Endothelial cell of umbilical vein (primary cell): ENCODE measurements at regions not wholly inside any gene's neighbourhood (a gene's known extent, or its start where the extent isn't known, plus 50 kb on each side); places are given as distances from the start of the nearest gene placed in this dataset.

Experiments used
- BruUV-seq: library from RNA; stranded (reverse); fragments of 400-500 nt; replicated peaks from 2 replicates; lab custom pipeline; 2021; lab: Mats Ljungman, UMichigan
- CTCF ChIA-PET: fragments of 300-600, 350-600 bp; sonication (Branson Sonifier 250); formaldehyde crosslinking; loops from one replicate; lab custom pipeline; 2021; ENCODE audit warnings: antibody characterized with exemption, inconsistent platforms; lab: Charles Lee
- POLR2A ChIA-PET: fragments of 300-600, 350-600 bp; sonication (Branson Sonifier 250); formaldehyde crosslinking; loops from one replicate; lab custom pipeline; 2021; ENCODE audit warnings: antibody characterized with exemption, inconsistent platforms; lab: Charles Lee
- DNase-seq: peaks from one replicate; pipeline ENCODE4 v3.0.0-alpha.2; 2011; ENCODE audit warnings: low read depth, low spot score
- FAIRE-seq: peaks from 2 replicates; lab custom pipeline; 2011; peaks lifted over from hg19 to GRCh38; lab: Jason Lieb, UNC
- H2AFZ ChIP-seq: 2 replicates; pipeline ENCODE4 v1.6.0; 2012; ENCODE audit warnings: low read depth, low read length, control low read depth, inconsistent platforms
- H3K27ac ChIP-seq: 2 replicates; pipeline ENCODE4 v1.5.1; 2011; ENCODE audit warnings: low read depth, mild to moderate bottlenecking, control low read depth, low read length, moderate library complexity; ENCODE audit not compliant: insufficient read depth
- H3K27me3 ChIP-seq, 2 experiments: 2 replicates each; pipeline versions ENCODE4 v1.6.0 to v1.6.1; 2011; ENCODE audit warnings: low read length in 2 of 2, mixed read lengths in 1 of 2; ENCODE audit not compliant: control insufficient read depth in 2 of 2, insufficient read depth in 2 of 2
- H3K36me3 ChIP-seq, 2 experiments: 2 replicates in 1 of 2; 3 replicates in 1 of 2; pipeline ENCODE4 v1.5.1; 2011; ENCODE audit warnings: low read length in 2 of 2, mild to moderate bottlenecking in 1 of 2, moderate library complexity in 1 of 2; ENCODE audit not compliant: control insufficient read depth in 2 of 2, insufficient read depth in 2 of 2; ENCODE audit errors: extremely low read depth in 1 of 2
- H3K4me1 ChIP-seq: 3 replicates; pipeline ENCODE4 v1.5.1; 2011; ENCODE audit warnings: mild to moderate bottlenecking, low read length; ENCODE audit not compliant: control insufficient read depth, insufficient read depth; ENCODE audit errors: extremely low read depth
- H3K4me2 ChIP-seq: 2 replicates; pipeline ENCODE4 v1.6.1; 2011; ENCODE audit warnings: low read length, control low read depth, mixed read lengths; ENCODE audit not compliant: insufficient read depth
- H3K4me3 ChIP-seq, 3 experiments: fragments of 200-600 bp in 1 of 3; sonication (generic), shearing (Covaris generic) in 1 of 3; replicated peaks in 1 of 3; 2 replicates each; pipeline ENCODE4 v1.5.1; 2011 to 2016; ENCODE audit warnings: control low read depth in 3 of 3, low read length in 3 of 3, mild to moderate bottlenecking in 2 of 3, inconsistent platforms in 1 of 3, low read depth in 1 of 3, moderate library complexity in 1 of 3; ENCODE audit not compliant: insufficient read depth in 1 of 3
- H3K79me2 ChIP-seq: 2 replicates; pipeline ENCODE4 v1.6.0; 2012; ENCODE audit warnings: low read length, inconsistent platforms; ENCODE audit not compliant: control insufficient read depth, insufficient read depth
- H3K9ac ChIP-seq: replicated peaks from 2 replicates; pipeline ENCODE3; 2011; ENCODE audit warnings: low read length, control low read depth; ENCODE audit not compliant: insufficient read depth; ENCODE audit errors: extremely low read depth
- H3K9me1 ChIP-seq: replicated peaks from 3 replicates; pipeline ENCODE4 v1.6.0; 2011; ENCODE audit warnings: mild to moderate bottlenecking, low read length; ENCODE audit not compliant: control insufficient read depth, insufficient read depth; ENCODE audit errors: extremely low read depth
- H3K9me3 ChIP-seq: replicated peaks from 2 replicates; pipeline ENCODE4 v1.5.1; 2012; ENCODE audit warnings: low read length, inconsistent platforms; ENCODE audit not compliant: control insufficient read depth, insufficient read depth
- H4K20me1 ChIP-seq: replicated peaks from 2 replicates; pipeline ENCODE3; 2011; ENCODE audit warnings: mild to moderate bottlenecking, low read length; ENCODE audit not compliant: control insufficient read depth, insufficient read depth; ENCODE audit errors: extremely low read depth
- CTCF ChIP-seq, 2 donors: IDR thresholded peaks; 1 replicate in 1 of 2; 2 replicates in 1 of 2; pipeline ENCODE4 v1.5.1; 2011; ENCODE audit warnings: low read length in 2 of 2, mild to moderate bottlenecking in 2 of 2, moderate library complexity in 2 of 2, control low read depth in 1 of 2, inconsistent platforms in 1 of 2, low read depth in 1 of 2; ENCODE audit not compliant: insufficient read depth in 1 of 2; ENCODE audit errors: extremely low read depth in 1 of 2
- FOS ChIP-seq: IDR thresholded peaks from 2 replicates; pipeline ENCODE4 v1.6.1; 2011; ENCODE audit warnings: mild to moderate bottlenecking, low read length, moderate library complexity, borderline replicate concordance; ENCODE audit not compliant: insufficient read depth
- JUN ChIP-seq: IDR thresholded peaks from 2 replicates; pipeline ENCODE4 v1.6.1; 2011; ENCODE audit warnings: borderline replicate concordance, low read depth; ENCODE audit not compliant: insufficient read length, insufficient read depth
- MYC ChIP-seq: IDR thresholded peaks from one replicate; pipeline ENCODE4 v1.6.1; 2011; ENCODE audit warnings: mild to moderate bottlenecking, low read depth, low read length
- POLR2A ChIP-seq: IDR thresholded peaks from 2 replicates; pipeline ENCODE4 v1.6.1; 2012; ENCODE audit warnings: low read depth, mild to moderate bottlenecking, control low read depth, low read length
- dilution Hi-C: fragments of 300-500 bp; cut with MboI; formaldehyde crosslinking; loops from one replicate; pipeline ENCODE4 v1.15.0; 2019; ENCODE audit warnings: low sequenced_read_pairs; ENCODE audit not compliant: extremely low pct_ligation_motif_present
- intact Hi-C: fragments of 100-400 bp; cut with micrococcal nuclease; formaldehyde crosslinking; loops from one replicate; pipeline ENCODE4 v1.10.0; 2022

DNA sequence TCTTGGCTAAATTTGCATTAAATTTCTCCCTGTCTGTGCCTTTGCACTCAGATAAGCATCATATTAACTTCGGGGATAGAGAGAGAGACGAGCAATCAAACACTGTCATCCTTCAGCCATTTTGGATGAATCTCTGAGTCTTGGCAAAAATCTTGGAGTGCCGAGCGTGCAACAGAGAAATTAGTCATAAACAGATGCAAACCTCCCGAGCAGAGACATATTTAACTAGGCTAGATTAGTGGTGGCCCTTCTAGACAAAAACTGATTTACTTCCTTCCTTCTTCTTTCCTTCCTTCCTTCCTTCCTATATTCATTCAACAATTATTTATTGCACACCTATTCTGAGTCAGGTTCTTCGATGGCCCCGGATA, 114.4 kb upstream of the BLID start:
- Histone ChIP-seq H2AFZ (no peak overlapping the region), H3K9me1 (no peaks in the 10 kb centered on the region), H3K79me2 (no peaks in the 10 kb centered on the region), H4K20me1 (no peaks in the 10 kb centered on the region), H3K27me3 (no peaks in the 10 kb centered on the region), H3K4me2 (peak overlapping the region; percentile 76), H3K4me3 (peak overlapping the region in 1 of 3 experiments; percentile 43), H3K9ac (no peak overlapping the region), H3K4me1 (peaks cover 23% of the 10 kb centered on the region), H3K36me3 (no peaks in the 10 kb centered on the region), H3K27ac (peak overlapping the region; percentile 88), H3K9me3 (no peaks in the 10 kb centered on the region)
- intact Hi-C loops (no loop called here), dilution Hi-C loops (no loop called here)
- no peak for FAIRE-seq
- no peak for DNase-seq
- CTCF ChIA-PET = interaction anchor here (2.9 kb wide), 1 partner anchor 15 kb away, joined by 12 read pairs; no protein-coding TSS in a partner anchor
- POLR2A ChIA-PET = no interaction called here
- BruUV-seq = no TSS peak
- TF ChIP-seq MYC = no peak
- TF ChIP-seq FOS = no peak
- TF ChIP-seq POLR2A = no peak
- no peak for TF ChIP-seq CTCF (IDR thresholded peaks at IDR 0.05; ENCODE audit: extremely low read depth in 1 of 2, insufficient read depth in 1 of 2, low read depth in 1 of 2, low read length in 2 of 2)
- TF ChIP-seq JUN = no peak
